ENCODE measurements at regions not wholly inside any gene's neighbourhood (a gene's known extent, or its start where the extent isn't known, plus 50 kb on each side); places are given as distances from the start of the nearest gene placed in this dataset.
"Not testable (repeated sequence)": the region's sequence is repeated elsewhere in the genome, so short reads cannot be mapped to it uniquely, and the experiment has no call there.

DNA sequence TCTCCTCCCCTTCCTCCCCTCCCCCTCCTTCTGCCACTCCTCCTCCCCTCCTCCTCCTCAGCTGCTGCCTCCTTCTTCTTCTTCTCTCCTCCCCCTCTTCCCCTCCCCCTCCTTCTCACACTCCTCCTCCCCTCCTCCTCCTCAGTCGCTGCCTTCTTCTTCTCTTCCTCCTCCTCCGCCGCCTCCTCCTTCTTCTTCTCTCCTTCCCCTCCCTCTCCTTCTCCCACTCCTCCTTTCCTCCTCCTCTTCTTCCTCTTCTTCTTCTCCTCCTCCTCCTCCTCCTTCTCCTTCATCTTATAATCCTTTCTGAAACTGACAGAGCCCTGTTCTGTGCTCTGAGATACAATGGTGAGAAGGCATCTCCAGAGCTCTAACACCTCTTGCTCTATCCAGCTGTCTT is 73.1 kb upstream of the DCD start:
- ATAC-seq (no peak), DNase-seq (no peak)
- intact Hi-C loops (cut with DNase I), result loop anchor here in 1 of 2 donors (10.0 kb wide), 1 partner anchor 233 kb away; no protein-coding TSS in a partner anchor

DNA sequence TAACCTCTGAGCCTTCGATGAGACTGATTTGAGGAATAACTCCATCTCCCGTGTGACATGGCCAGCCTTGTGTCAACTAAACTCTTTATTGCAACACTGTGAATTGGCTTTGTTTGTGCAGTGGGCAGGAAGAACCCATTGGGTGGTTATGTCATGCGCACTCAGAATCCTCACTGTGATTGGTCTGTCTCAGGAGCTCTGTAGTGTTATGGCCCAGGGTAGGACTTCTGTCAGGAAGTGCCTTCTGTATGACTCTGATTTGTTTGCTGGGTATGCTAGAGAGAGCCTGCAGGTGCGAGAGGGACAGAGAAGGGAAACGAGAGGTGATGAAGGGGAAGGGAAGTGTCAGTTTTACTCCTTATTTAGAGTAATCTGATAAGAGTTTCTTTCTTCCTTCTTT is 71.5 kb upstream of the DCD start:
- ATAC-seq (no peak), DNase-seq (no peak)
- intact Hi-C loops (cut with DNase I), result loop anchor here in 1 of 2 donors (10.0 kb wide), 1 partner anchor 235 kb away; no protein-coding TSS in a partner anchor

DNA sequence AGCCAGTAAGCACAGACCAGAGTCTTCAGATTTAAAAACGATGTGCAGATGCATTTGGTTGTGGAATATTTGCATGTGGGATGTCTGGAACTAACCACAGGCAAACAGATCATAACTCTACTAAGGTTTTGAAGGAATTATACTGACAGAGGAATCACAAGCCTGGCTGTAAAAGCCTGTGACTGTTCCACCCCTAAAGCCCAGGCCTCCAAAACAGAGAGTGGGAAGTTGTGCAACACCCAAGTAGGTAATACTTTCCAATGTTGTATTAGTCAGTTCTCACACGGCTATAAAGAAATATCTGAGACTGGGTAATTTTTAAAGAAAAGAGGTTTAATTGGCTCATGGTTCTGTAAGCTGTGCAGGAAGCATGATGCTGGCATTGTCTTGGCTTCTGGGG is 68.1 kb upstream of the DCD start:
- no peak for DNase-seq
- no peak for ATAC-seq
- intact Hi-C loops (cut with DNase I), result no loop called here

DNA sequence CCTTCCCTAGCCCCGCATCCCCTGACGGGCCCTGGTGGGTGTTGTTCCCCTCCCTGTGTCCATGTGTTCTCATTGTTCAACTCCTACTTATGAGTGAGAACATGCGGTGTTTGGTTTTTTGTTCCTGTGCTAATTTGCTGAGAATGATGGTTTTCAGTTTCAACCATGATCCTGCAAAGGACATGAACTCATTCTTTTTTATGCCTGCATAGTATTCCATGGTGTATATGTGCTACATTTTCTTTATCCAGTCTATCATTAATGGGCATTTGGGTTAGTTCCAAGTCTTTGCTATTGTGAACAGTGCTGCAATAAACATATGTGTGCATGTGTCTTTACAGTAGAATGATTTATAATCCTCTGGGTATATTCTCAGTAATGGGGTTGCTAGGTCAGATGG is 65.7 kb upstream of the DCD start:
- ATAC-seq; intact Hi-C loops (cut with DNase I); DNase-seq: not testable (repeated sequence)

DNA sequence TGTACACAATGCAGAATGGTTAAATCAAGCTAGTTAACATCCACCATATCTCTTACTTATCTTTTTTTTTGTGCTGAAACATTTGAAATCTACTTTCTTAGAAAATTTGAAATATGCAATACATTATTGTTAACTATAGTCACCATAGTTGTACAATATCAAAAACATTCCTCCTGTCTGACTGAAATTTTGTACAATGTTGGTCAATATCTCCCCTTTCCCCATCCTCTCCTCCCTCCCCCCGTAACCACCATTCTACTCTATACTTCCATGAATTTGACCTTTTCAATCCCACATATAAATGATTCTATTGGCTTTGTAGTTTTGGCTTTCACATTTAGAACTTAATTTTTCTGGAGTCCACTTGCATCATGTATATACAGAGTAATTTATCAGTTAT is 63.5 kb upstream of the DCD start:
- DNase-seq (no peak), ATAC-seq (no peak)
- intact Hi-C loops (cut with DNase I), result no loop called here

DNA sequence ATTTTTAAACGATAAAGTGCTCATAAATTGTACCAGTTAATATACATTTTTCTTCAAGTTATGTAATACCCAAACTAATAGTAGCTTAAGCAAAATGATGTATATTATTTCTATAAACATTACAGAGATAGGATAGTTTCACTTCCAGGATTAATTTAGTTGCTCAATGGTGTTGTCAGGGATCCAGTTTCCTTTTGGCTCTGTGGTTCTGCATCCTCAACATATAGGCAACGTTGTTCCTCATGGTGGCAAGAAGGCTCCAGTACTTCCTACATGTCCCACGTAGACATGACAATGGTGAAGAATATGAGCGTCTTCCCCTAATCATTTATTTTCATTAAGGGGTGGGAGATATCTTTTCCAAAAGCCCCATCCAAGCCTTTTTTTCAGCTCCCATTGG is 60.7 kb upstream of the DCD start:
- ATAC-seq (no peak), DNase-seq (no peak)
- intact Hi-C loops (cut with DNase I), result no loop called here

DNA sequence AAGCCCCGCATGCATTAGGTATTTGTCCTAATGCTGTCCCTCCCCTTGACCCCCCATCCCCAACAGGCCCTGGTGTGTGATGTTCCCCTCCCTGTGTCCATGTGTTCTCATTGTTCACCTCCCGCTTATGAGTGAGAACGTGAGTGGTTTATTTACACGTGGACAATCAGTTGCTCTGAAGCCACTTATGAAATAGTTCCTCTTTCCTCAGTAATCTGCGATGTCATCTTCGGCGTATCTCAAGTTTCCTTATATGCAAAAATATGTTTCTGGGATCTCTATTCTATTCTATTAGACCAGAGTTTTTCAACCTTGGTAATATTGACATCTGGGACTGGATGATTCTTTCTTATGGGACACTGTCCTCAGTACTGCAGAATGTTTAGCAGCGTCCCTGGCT is 56.0 kb upstream of the DCD start:
- DNase-seq (no peak), ATAC-seq (no peak)
- intact Hi-C loops (cut with DNase I), result loop anchor here in 1 of 2 donors (5.0 kb wide), 1 partner anchor 253 kb away; no protein-coding TSS in a partner anchor

DNA sequence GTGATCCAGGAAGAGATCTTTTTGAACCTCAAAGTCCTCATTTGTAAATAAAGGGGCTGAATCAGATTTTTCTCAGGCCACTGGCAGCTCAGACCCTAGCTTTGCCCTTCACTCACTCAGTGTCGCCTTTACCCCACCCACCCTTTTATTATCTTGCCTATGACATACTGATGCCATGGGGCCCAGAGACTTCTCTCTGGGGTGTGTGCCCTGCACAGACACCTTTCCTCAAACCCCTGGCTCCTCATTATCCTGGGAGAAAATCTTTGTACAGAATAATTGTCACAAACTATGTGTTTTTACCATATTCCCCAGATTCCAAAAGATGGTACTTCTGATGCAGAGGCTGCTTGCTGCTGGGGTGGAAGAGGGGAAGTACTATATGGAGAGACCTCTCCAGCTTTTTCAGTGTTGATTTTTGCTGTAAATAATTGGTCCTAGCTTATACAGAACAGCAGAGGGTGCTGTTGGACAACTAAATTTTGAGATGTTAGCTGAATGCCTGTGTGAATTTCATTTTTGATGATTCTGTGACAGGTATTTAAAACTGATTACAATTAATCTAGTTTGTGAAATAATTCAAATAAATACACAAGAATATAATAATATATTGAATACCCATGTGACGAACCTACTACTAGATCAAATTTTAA is 53.9 kb upstream of the DCD start:
- DNase-seq (no peak), ATAC-seq (peak in 1 of 2 donors; percentile 47)
- intact Hi-C loops (cut with DNase I), result loop anchor here in 1 of 2 donors (5.0 kb wide), 1 partner anchor 255 kb away; no protein-coding TSS in a partner anchor

DNA sequence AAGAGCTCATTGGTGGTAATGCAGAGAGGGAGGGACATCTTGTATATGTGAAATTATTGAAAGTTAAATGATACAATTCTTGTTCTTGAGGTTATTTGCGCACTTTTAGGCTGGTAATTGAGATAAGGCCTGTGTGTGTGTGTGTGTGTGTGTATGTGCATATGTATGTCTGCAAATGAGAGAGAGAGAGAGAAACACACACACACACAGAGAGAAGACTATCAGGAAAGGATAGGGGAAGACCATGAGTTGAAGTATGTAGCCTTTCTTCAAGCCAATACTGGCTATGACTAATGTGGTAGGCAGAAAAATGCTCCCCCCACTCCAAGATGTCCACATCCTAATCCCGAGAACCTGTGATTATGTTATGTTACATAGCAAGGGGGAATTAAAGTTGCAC is 52.7 kb upstream of the DCD start:
- no peak for DNase-seq
- intact Hi-C loops (cut with DNase I), result loop anchor here in 1 of 2 donors (5.0 kb wide), 1 partner anchor 256 kb away; no protein-coding TSS in a partner anchor
- no peak for ATAC-seq

DNA sequence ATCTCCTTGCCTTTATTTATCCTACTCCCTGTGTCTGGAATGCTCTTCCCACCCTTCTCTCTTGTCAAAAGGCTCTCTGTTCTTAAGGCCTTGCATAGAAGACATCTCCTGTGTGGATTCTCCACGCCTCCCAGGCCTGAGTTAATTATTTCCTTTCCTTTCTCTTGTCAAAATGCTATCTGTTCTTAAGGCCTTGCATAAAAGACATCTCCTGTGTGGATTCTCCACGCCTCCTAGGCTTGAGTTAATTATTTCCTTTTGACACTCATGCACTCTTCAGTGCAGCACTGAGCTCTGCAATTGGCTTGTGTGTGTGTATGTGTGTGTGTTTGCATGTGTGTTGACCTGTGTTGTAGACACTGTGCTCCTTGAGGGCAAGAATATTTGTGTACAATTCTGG is 52.1 kb upstream of the DCD start:
- intact Hi-C loops (cut with DNase I), result loop anchor here in 1 of 2 donors (5.0 kb wide), 1 partner anchor 257 kb away; no protein-coding TSS in a partner anchor
- DNase-seq (no peak), ATAC-seq (no peak)

Data from left cardiac atrium (tissue), 4 donors.